ENCODE measurements at regions not wholly inside any gene's neighbourhood (a gene's known extent, or its start where the extent isn't known, plus 50 kb on each side); places are given as distances from the start of the nearest gene placed in this dataset.

GRCh38 chr2:144268036-144268678, 251.8 kb downstream of the ZEB2 start:
- no CpG with 5 or more reads among the region's 1 CpG for WGBS (ENCODE audit: extremely low coverage, insufficient read length, low lambda C conversion rate)
- H3K36me3 Mint-ChIP-seq (ENCODE audit: insufficient read depth in 1 of 3, low read depth in 3 of 3): peaks cover 3% of the 10 kb centered on the region in 3 experiments; a peak in 3 of 7 replicates

More at GRCh38 chr2:144268036-144268678, 251.8 kb downstream of the ZEB2 start:
- H3K27me3 Mint-ChIP-seq (ENCODE audit: low read depth): no peaks in the 10 kb centered on the region
- H4K91ac ChIP-seq (ENCODE audit: insufficient read length, low read depth, low read length): no peak overlapping the region
- H3K14ac ChIP-seq (ENCODE audit: insufficient read depth, low read length): no peak overlapping the region
- no peak overlapping the region for H3K18ac ChIP-seq (ENCODE audit: insufficient read length, low read depth, low read length)
- H3K4ac ChIP-seq (ENCODE audit: low read depth, low read length): no peak overlapping the region
- no peak overlapping the region for H3K4me3 Mint-ChIP-seq
- H3K4me1 Mint-ChIP-seq: peaks cover 23 to 26% of the 10 kb centered on the region in 2 experiments
- H3K27me3 ChIP-seq (ENCODE audit: insufficient read depth, low read length): no peaks in the 10 kb centered on the region
- no peak overlapping the region for H4K5ac ChIP-seq (ENCODE audit: insufficient read length, low read depth, low read length)
- H2AFZ ChIP-seq (ENCODE audit: low read length): no peak overlapping the region
- 0 out of 2 replicates have a peak, but pooled peaks cover 2% of the 10 kb centered on the region for H3K79me2 ChIP-seq (ENCODE audit: insufficient read depth, low read length)
- H3K23me2 ChIP-seq (ENCODE audit: insufficient read length, low read depth, low read length, poor library complexity, severe bottlenecking): no peaks in the 10 kb centered on the region
- no peak overlapping the region for H2BK5ac ChIP-seq (ENCODE audit: insufficient read length, low read length)
- peak; percentile 49 for DNase-seq
- H3K9ac ChIP-seq (ENCODE audit: extremely low read depth, insufficient read length, low read length): no peak overlapping the region
- H3K4me1 ChIP-seq (ENCODE audit: insufficient read depth, low read length): peaks cover 5% of the 10 kb centered on the region; the same call in 1 of the 2 replicates
- no peaks in the 10 kb centered on the region for H3K79me1 ChIP-seq (ENCODE audit: insufficient read depth, low read depth, low read length, poor library complexity, severe bottlenecking)
- no peak overlapping the region for H2AK5ac ChIP-seq (ENCODE audit: insufficient read length, low read length)
- H3T11ph ChIP-seq (ENCODE audit: low read length): no peak overlapping the region
- H3K9me3 Mint-ChIP-seq: peaks cover 0 to 2% of the 10 kb centered on the region in 2 experiments; a peak in 1 of 5 replicates
- no peaks in the 10 kb centered on the region for H3K9me3 ChIP-seq (ENCODE audit: control insufficient read depth, low read depth, low read length)
- peak overlapping the region; percentile 97 for H3K27ac ChIP-seq (ENCODE audit: insufficient read length, low read depth, low read length)
- H3K23ac ChIP-seq (ENCODE audit: insufficient read length, low read depth, low read length): no peak overlapping the region
- H3K27ac Mint-ChIP-seq: peak overlapping the region; percentile 92 to 97 (median 96)
- H4K20me1 ChIP-seq (ENCODE audit: control insufficient read depth, insufficient read depth, insufficient read length): no peaks in the 10 kb centered on the region
- H2BK120ac ChIP-seq (ENCODE audit: low read depth, low read length, poor library complexity, severe bottlenecking): no peak overlapping the region
- H3K4me2 ChIP-seq (ENCODE audit: insufficient read depth, insufficient read length, low read length): peak overlapping the region; percentile 46
- no peak overlapping the region for H2BK20ac ChIP-seq (ENCODE audit: low read depth, low read length, poor library complexity, severe bottlenecking)
- no peak overlapping the region for H3K56ac ChIP-seq (ENCODE audit: insufficient read length, low read depth, low read length)
- TF ChIP-seq, protein P1, sequence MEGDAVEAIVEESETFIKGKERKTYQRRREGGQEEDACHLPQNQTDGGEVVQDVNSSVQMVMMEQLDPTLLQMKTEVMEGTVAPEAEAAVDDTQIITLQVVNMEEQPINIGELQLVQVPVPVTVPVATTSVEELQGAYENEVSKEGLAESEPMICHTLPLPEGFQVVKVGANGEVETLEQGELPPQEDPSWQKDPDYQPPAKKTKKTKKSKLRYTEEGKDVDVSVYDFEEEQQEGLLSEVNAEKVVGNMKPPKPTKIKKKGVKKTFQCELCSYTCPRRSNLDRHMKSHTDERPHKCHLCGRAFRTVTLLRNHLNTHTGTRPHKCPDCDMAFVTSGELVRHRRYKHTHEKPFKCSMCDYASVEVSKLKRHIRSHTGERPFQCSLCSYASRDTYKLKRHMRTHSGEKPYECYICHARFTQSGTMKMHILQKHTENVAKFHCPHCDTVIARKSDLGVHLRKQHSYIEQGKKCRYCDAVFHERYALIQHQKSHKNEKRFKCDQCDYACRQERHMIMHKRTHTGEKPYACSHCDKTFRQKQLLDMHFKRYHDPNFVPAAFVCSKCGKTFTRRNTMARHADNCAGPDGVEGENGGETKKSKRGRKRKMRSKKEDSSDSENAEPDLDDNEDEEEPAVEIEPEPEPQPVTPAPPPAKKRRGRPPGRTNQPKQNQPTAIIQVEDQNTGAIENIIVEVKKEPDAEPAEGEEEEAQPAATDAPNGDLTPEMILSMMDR (conservative IDR thresholded peaks at IDR 0.05): no peak
- H2BK12ac ChIP-seq (ENCODE audit: insufficient read length, low read depth, low read length): no peak overlapping the region
- no peak overlapping the region for H2BK15ac ChIP-seq (ENCODE audit: low read depth, low read length)
- H4K8ac ChIP-seq (replicated peaks; ENCODE audit: insufficient read length, low read depth, low read length): no peak overlapping the region

Measured in H9 (cell line).